C4-2B (cell line): ENCODE measurements at regions not wholly inside any gene's neighbourhood (a gene's known extent, or its start where the extent isn't known, plus 50 kb on each side); places are given as distances from the start of the nearest gene placed in this dataset.

Source experiments
- CTCF ChIP-seq: fragments of 450-650 bp; conservative IDR thresholded peaks from 2 replicates; pipeline ENCODE4 v1.5.1; 2017; ENCODE audit warnings: mild to moderate bottlenecking
- ZFX ChIP-seq: fragments of 450-650 bp; IDR thresholded peaks from 2 replicates; pipeline ENCODE4 v1.6.1; 2017

GRCh38 chr2:162974771-162975170 lies 136.2 kb upstream of the KCNH7 start:
- TF ChIP-seq CTCF (no peak), ZFX (no peak)
